H9 (cell line): ENCODE measurements at regions not wholly inside any gene's neighbourhood (a gene's known extent, or its start where the extent isn't known, plus 50 kb on each side); places are given as distances from the start of the nearest gene placed in this dataset.

Source experiments
- DNase-seq: peaks from one replicate; pipeline ENCODE4 v3.0.0-alpha.2; 2017
- H2AFZ ChIP-seq: one replicate; pipeline ENCODE4 v1.6.1; 2013; ENCODE audit warnings: mild to moderate bottlenecking, low read length, control low read depth, moderate library complexity
- H2AK5ac ChIP-seq: 2 replicates; pipeline ENCODE4 v1.6.1; 2013; ENCODE audit warnings: low read length, control low read depth, mixed read lengths; ENCODE audit not compliant: insufficient read length
- H2BK120ac ChIP-seq: one replicate; pipeline ENCODE4 v1.6.1; 2013; ENCODE audit warnings: low read depth, mild to moderate bottlenecking, low read length, control low read depth, inconsistent platforms; ENCODE audit not compliant: poor library complexity, severe bottlenecking
- H2BK12ac ChIP-seq: 2 replicates; pipeline ENCODE4 v1.6.1; 2013; ENCODE audit warnings: low read length, control low read depth, mixed read lengths, low read depth; ENCODE audit not compliant: insufficient read length
- H2BK15ac ChIP-seq: 2 replicates; pipeline ENCODE4 v1.6.1; 2013; ENCODE audit warnings: low read depth, low read length, control low read depth
- H2BK20ac ChIP-seq: one replicate; pipeline ENCODE4 v1.6.1; 2013; ENCODE audit warnings: low read depth, mild to moderate bottlenecking, low read length, control low read depth, inconsistent platforms; ENCODE audit not compliant: poor library complexity, severe bottlenecking
- H2BK5ac ChIP-seq: 2 replicates; pipeline ENCODE4 v1.6.1; 2013; ENCODE audit warnings: low read length, control low read depth, mixed read lengths; ENCODE audit not compliant: insufficient read length
- H3K14ac ChIP-seq: 2 replicates; pipeline ENCODE4 v1.6.1; 2013; ENCODE audit warnings: low read length, control low read depth; ENCODE audit not compliant: insufficient read depth
- H3K18ac ChIP-seq: 2 replicates; pipeline ENCODE4 v1.6.1; 2013; ENCODE audit warnings: low read depth, mild to moderate bottlenecking, mixed read lengths, low read length, control low read depth; ENCODE audit not compliant: insufficient read length
- H3K23ac ChIP-seq: 2 replicates; pipeline ENCODE4 v1.6.1; 2013; ENCODE audit warnings: low read length, control low read depth, mixed read lengths, low read depth; ENCODE audit not compliant: insufficient read length
- H3K23me2 ChIP-seq: 2 replicates; pipeline ENCODE4 v1.6.1; 2013; ENCODE audit warnings: low read depth, mild to moderate bottlenecking, mixed read lengths, low read length, control low read depth; ENCODE audit not compliant: insufficient read length, poor library complexity, severe bottlenecking
- H3K27ac ChIP-seq: 2 replicates; pipeline ENCODE4 v1.5.1; 2013; ENCODE audit warnings: low read length, control low read depth, mixed read lengths, low read depth; ENCODE audit not compliant: insufficient read length
- H3K27me3 ChIP-seq: 2 replicates; pipeline ENCODE4 v1.6.1; 2013; ENCODE audit warnings: low read length, control low read depth, inconsistent platforms; ENCODE audit not compliant: insufficient read depth
- H3K4ac ChIP-seq: 2 replicates; pipeline ENCODE4 v1.6.1; 2013; ENCODE audit warnings: low read depth, mild to moderate bottlenecking, control low read depth, inconsistent platforms, low read length, moderate library complexity
- H3K4me1 ChIP-seq: 2 replicates; pipeline ENCODE4 v1.6.1; 2013; ENCODE audit warnings: low read length, control low read depth, inconsistent platforms; ENCODE audit not compliant: insufficient read depth
- H3K4me2 ChIP-seq: 2 replicates; pipeline ENCODE4 v1.6.1; 2013; ENCODE audit warnings: low read length, control low read depth, mixed read lengths; ENCODE audit not compliant: insufficient read length, insufficient read depth
- H3K56ac ChIP-seq: 2 replicates; pipeline ENCODE4 v1.6.1; 2013; ENCODE audit warnings: low read depth, mild to moderate bottlenecking, mixed read lengths, low read length, control low read depth; ENCODE audit not compliant: insufficient read length
- H3K79me1 ChIP-seq: 2 replicates; pipeline ENCODE4 v1.6.1; 2013; ENCODE audit warnings: low read depth, mild to moderate bottlenecking, moderate library complexity, low read length, control low read depth, inconsistent platforms; ENCODE audit not compliant: insufficient read depth, poor library complexity, severe bottlenecking
- H3K79me2 ChIP-seq: 2 replicates; pipeline ENCODE4 v1.6.1; 2013; ENCODE audit warnings: low read length, control low read depth, inconsistent platforms; ENCODE audit not compliant: insufficient read depth
- H3K9ac ChIP-seq: 2 replicates; pipeline ENCODE4 v1.6.1; 2013; ENCODE audit warnings: low read length, control low read depth, mixed read lengths; ENCODE audit not compliant: insufficient read length; ENCODE audit errors: extremely low read depth
- H3K9me3 ChIP-seq: one replicate; pipeline ENCODE4 v1.6.1; 2013; ENCODE audit warnings: low read depth, low read length, inconsistent platforms; ENCODE audit not compliant: control insufficient read depth
- H3T11ph ChIP-seq: one replicate; pipeline ENCODE4 v1.6.1; 2013; ENCODE audit warnings: mild to moderate bottlenecking, low read length, control low read depth, inconsistent platforms
- H4K20me1 ChIP-seq: one replicate; pipeline ENCODE4 v1.6.1; 2013; ENCODE audit not compliant: control insufficient read depth, insufficient read length, insufficient read depth
- H4K5ac ChIP-seq: 2 replicates; pipeline ENCODE4 v1.6.1; 2013; ENCODE audit warnings: low read depth, mild to moderate bottlenecking, mixed read lengths, low read length, control low read depth; ENCODE audit not compliant: insufficient read length
- H4K8ac ChIP-seq: replicated peaks from 2 replicates; pipeline ENCODE4 v1.6.1; 2013; ENCODE audit warnings: low read length, control low read depth, mixed read lengths, low read depth; ENCODE audit not compliant: insufficient read length
- H4K91ac ChIP-seq: 2 replicates; pipeline ENCODE4 v1.6.1; 2013; ENCODE audit warnings: low read depth, mild to moderate bottlenecking, moderate library complexity, mixed read lengths, low read length, control low read depth; ENCODE audit not compliant: insufficient read length
- H3K27ac Mint-ChIP-seq, 3 experiments: 2 replicates in 2 of 3; 3 replicates in 1 of 3; pipeline ENCODE4 v1.8.0; 2020 to 2021; ENCODE audit warnings: mixed read lengths in 3 of 3, mild to moderate bottlenecking in 1 of 3, moderate library complexity in 1 of 3
- H3K27me3 Mint-ChIP-seq: 2 replicates; pipeline ENCODE4 v1.8.0; 2021; ENCODE audit warnings: low read depth, mild to moderate bottlenecking, moderate library complexity, mixed read lengths
- H3K36me3 Mint-ChIP-seq, 3 experiments: 2 replicates in 2 of 3; 3 replicates in 1 of 3; pipeline ENCODE4 v1.8.0; 2020 to 2021; ENCODE audit warnings: low read depth in 3 of 3, mixed read lengths in 3 of 3; ENCODE audit not compliant: insufficient read depth in 1 of 3
- H3K4me1 Mint-ChIP-seq, 2 experiments: 2 replicates each; pipeline ENCODE4 v1.8.0; 2020; ENCODE audit warnings: mixed read lengths in 2 of 2
- H3K4me3 Mint-ChIP-seq, 2 experiments: 2 replicates in 1 of 2; 3 replicates in 1 of 2; pipeline ENCODE4 v1.8.0; 2020 to 2021; ENCODE audit warnings: mild to moderate bottlenecking in 2 of 2, mixed read lengths in 2 of 2, moderate library complexity in 1 of 2
- H3K9me3 Mint-ChIP-seq, 2 experiments: 2 replicates in 1 of 2; 3 replicates in 1 of 2; pipeline ENCODE4 v1.8.0; 2020; ENCODE audit warnings: mild to moderate bottlenecking in 2 of 2, mixed read lengths in 2 of 2, moderate library complexity in 1 of 2
- CTCF ChIP-seq: fragments of 200-600 bp; sonication (generic); conservative IDR thresholded peaks from 3 replicates; pipeline ENCODE4 v1.8.0; 2021; ENCODE audit warnings: antibody characterized with exemption, mild to moderate bottlenecking
- WGBS: extraction: QIAGEN DNeasy Blood & Tissue Kit; methylation state at CpG from one replicate; pipeline ENCODE4 v1.1.7; 2013; ENCODE audit warnings: missing lambda C conversion rate, low lambda C conversion rate, mixed read lengths; ENCODE audit not compliant: insufficient read length; ENCODE audit errors: extremely low coverage; 5-methylcytosine and 5-hydroxymethylcytosine counted together

- no peak overlapping the region for H2BK20ac ChIP-seq
- no peak overlapping the region for H2BK5ac ChIP-seq
- no peak overlapping the region for H2AK5ac ChIP-seq
- Mint-ChIP-seq H3K9me3 (no peaks in the 10 kb centered on the region), H3K36me3 (peaks cover 0 to 3% (median 0%) of the 10 kb centered on the region in 3 experiments; a peak in 1 of 7 replicates), H3K4me1 (peaks cover 0 to 3% of the 10 kb centered on the region in 2 experiments; a peak in 2 of 4 replicates), H3K27ac (no peak overlapping the region), H3K27me3 (no peaks in the 10 kb centered on the region), H3K4me3 (no peak overlapping the region)
- no peak overlapping the region for H3K4ac ChIP-seq
- no peak overlapping the region for H3K4me2 ChIP-seq
- no peak overlapping the region for H4K5ac ChIP-seq
- no peak overlapping the region for H4K8ac ChIP-seq
- TF ChIP-seq CTCF: peak; percentile 93
- no peaks in the 10 kb centered on the region for H3K4me1 ChIP-seq
- no peak overlapping the region for H4K91ac ChIP-seq
- no peaks in the 10 kb centered on the region for H4K20me1 ChIP-seq
- H2BK12ac ChIP-seq: no peak overlapping the region
- H2AFZ ChIP-seq: no peak overlapping the region
- no peak overlapping the region for H2BK120ac ChIP-seq
- no peak overlapping the region for H3K14ac ChIP-seq
- no peaks in the 10 kb centered on the region for H3K79me1 ChIP-seq
- no peak overlapping the region for H3K27ac ChIP-seq
- WGBS: no CpG with 5 or more reads among the region's 6 CpGs
- H3K23me2 ChIP-seq: no peaks in the 10 kb centered on the region
- H3K27me3 ChIP-seq: no peaks in the 10 kb centered on the region
- H2BK15ac ChIP-seq: no peak overlapping the region
- DNase-seq: peak; percentile 79
- H3T11ph ChIP-seq: no peak overlapping the region
- H3K18ac ChIP-seq: no peak overlapping the region
- no peak overlapping the region for H3K23ac ChIP-seq
- H3K56ac ChIP-seq: no peak overlapping the region
- H3K9me3 ChIP-seq: no peaks in the 10 kb centered on the region
- no peaks in the 10 kb centered on the region for H3K79me2 ChIP-seq
- H3K9ac ChIP-seq: no peak overlapping the region
Observed at GRCh38 chr5:152560512-152561137, 155.5 kb upstream of the NMUR2 start.
